HCEC 1CT (cell line): ENCODE measurements at regions not wholly inside any gene's neighbourhood (a gene's known extent, or its start where the extent isn't known, plus 50 kb on each side); places are given as distances from the start of the nearest gene placed in this dataset.

ENCODE experiments used
- DNase-seq: peaks from one replicate; pipeline ENCODE4 v3.0.0-alpha.2; 2017

DNA sequence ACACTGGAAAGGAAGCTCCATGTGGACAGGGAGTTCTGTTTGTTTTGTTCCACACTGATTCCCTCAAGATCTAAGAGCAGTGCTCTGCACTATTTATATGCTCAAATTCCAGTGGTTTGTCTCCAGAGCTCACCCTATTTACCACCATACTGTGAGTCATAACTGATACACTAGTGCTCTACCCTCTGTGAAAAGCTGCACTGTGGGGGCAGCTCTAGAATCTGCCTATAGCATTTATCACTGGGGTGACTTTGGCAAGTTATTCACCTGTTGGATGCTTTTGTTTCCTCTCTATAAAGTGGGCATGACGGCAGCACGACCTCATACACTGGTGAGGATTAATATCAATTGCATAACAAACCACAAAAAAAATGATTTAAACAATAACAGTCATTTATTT lies 307.8 kb downstream of the NR2F1-AS1 start:
- DNase-seq = peak; percentile 89

GRCh38 chr5:93272108-93272507 lies 308.9 kb downstream of the NR2F1-AS1 start:
- DNase-seq = no peak

GRCh38 chr5:93267736-93268135 lies 313.3 kb downstream of the NR2F1-AS1 start:
- no peak for DNase-seq

DNA sequence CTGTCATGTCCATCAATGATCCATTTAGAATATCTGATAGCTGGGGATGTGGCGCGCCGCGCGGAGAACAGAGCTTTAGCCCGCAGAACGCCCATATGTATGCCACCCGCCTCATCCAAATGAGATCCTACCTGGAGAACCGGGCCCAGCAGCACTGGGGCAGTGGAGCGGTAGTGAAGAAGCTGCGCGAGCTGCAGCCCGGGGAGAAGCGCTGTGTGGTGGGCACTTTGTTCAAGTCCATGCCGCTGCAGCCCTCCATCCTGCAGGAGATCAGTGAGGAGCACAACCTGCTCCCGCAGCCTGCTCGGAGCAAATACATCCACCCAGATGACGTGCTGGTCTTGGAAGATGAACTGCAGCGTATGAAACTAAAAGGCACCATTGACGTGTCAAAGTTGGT lies 313.7 kb downstream of the NR2F1-AS1 start:
- no peak for DNase-seq

- peak; percentile 59 for DNase-seq
Measured at GRCh38 chr5:93257616-93258015, 323.4 kb downstream of the NR2F1-AS1 start.

DNA sequence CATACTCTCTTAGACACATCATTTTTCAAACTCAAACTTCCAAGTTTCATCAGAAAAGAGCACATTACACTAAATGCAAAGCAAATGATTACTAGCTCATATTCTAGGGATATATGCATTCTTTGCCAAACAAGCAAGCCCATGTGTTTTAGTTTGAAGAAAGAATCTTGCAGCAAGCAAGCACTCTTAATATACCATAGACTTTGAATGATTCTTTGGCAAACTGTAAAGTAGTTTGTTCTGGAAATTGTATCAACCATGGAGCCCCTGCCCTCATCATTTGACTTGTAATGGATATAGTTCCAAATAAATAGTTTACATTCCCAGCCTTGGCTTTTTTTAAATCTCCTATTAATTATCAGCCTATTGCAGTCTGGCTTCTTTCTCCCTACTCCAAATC lies 325.2 kb downstream of the NR2F1-AS1 start:
- DNase-seq = no peak

- DNase-seq = peak; percentile 35
Measured at GRCh38 chr5:93252165-93252564, 328.9 kb downstream of the NR2F1-AS1 start.

- no peak for DNase-seq
Measured at GRCh38 chr5:93251347-93251746, 329.7 kb downstream of the NR2F1-AS1 start.

DNA sequence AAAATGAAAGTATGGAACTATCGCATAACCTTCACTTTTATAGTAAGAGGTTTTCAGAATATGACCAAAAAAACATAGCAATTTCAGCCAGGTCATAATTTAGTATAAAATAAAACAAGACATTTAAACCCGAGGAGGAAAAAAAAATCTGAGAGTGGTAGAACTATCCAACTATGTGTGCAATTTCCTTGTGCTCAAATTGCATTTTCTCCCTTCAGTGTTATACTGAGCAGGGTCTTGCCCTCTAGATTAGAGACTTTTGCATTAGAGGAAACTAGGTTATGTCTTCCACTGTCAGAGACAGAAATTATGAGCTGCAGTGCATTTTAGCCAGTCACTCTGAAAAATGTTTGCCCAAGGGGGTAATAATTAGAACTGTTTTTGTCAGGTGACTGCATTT lies 330.6 kb downstream of the NR2F1-AS1 start:
- DNase-seq = no peak

GRCh38 chr5:93249651-93250289 lies 331.2 kb downstream of the NR2F1-AS1 start:
- no peak for DNase-seq

- no peak for DNase-seq
Measured at GRCh38 chr5:93247105-93247504, 333.9 kb downstream of the NR2F1-AS1 start.

- DNase-seq = peak; percentile 43
Measured at GRCh38 chr5:93246090-93246855, 334.7 kb downstream of the NR2F1-AS1 start.

- DNase-seq = no peak
Measured at GRCh38 chr5:93245226-93245625, 335.8 kb downstream of the NR2F1-AS1 start.

DNA sequence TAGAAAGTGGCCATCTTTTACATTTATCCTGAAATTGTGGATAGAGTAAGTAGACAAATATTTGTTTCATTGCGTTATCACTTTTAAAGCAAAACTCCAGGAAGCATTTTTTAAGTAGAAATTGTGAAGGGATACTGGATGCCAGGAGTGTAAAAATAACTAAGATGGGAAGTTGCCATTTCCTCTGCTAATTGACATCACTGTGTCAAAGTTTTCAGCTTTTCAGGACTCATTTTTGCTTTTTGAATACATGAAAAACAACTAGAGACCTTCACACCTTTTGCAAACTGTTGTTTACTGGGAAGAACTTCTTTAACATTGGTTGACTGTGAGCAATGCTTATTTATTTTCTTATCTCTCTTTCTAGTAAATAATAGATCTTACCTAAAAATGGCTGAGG lies 337.5 kb downstream of the NR2F1-AS1 start:
- no peak for DNase-seq

GRCh38 chr5:93240228-93240834 lies 340.7 kb downstream of the NR2F1-AS1 start:
- DNase-seq = no peak

- peak; percentile 85 for DNase-seq
Measured at GRCh38 chr5:93236807-93237421, 344.1 kb downstream of the NR2F1-AS1 start.

DNA sequence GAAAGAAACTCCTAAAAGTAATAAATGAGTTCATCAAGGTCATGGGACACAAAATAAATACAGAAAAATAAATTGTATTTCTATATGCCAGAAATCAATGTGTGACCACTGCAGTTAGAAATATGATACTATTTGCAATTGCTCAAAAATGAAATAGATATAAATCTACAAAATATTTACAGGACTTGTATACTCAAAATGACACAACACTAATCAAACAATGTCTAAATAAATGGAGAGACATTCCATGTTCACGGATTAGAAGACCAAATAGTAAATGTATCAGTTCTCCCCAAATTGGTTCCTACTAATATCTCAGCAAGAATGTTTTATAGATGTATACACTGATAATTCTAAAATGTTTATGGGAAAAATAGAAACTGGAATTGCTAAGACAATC lies 345.3 kb downstream of the NR2F1-AS1 start:
- no peak for DNase-seq

DNA sequence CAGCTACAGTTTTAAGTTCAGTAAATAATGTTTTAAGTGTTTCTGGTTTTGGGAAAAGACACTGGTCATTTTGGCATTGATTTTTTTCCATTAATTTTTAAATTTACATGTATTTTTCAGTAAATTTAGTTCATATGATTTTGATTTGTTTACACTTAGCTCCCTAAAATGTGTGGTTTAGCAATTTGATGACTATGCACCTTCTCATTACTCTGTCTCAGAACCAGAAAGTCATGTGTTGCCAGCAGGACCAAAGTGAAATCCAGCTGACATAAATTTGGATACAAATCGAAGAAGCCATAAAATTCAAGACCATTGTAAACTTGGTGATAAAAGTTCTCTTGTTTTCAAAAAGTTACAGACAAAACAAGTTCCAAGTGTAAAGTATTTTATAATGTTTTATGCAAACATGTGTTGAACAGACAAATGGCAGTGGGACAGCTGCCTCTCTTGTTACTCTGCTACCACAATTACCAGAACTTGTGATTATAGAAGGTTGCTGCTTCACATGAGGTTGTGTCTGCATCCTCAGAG lies 354.8 kb downstream of the NR2F1-AS1 start:
- peak; percentile 37 for DNase-seq

DNA sequence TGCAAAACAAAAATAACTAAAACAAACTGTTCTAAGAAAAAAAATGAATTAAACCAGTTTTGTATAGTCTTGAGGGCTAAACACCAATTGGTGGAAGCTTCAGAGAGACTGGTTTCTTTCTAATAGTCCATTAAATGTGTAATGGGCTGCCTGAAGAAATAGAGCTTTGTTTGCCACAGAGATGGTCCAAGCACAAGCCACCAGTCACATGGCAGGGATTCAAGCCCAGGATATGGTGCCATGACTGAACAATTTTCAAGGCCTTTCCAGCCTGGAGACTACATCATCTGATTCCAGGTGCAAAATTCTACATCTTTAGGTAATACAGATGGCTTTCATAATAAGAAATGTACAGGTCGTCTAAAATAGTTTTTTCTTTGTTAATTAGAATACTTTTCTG lies 355.3 kb downstream of the NR2F1-AS1 start:
- DNase-seq = no peak

- DNase-seq = no peak
Measured at GRCh38 chr5:93224624-93225023, 356.4 kb downstream of the NR2F1-AS1 start.

DNA sequence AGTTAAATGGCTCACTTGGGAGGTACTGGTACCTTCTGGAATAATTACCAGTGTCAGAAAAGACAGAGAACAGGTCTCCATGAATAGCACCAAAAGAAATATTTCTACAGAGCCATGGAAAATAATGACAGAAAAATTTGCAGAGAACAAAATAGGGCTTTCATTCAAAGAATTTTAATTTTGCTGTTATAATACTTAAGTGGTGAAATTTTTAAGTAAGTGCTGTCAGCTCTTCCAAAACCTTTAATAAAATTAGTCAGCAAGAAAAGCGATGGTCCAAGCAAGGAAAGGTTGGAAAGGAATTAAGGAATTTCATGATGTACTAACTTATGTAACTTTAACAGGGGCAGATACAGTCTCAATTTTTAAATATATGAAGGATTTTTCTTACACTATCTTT lies 359.2 kb downstream of the NR2F1-AS1 start:
- no peak for DNase-seq

GRCh38 chr5:93220431-93220830 lies 360.6 kb downstream of the NR2F1-AS1 start:
- no peak for DNase-seq

DNA sequence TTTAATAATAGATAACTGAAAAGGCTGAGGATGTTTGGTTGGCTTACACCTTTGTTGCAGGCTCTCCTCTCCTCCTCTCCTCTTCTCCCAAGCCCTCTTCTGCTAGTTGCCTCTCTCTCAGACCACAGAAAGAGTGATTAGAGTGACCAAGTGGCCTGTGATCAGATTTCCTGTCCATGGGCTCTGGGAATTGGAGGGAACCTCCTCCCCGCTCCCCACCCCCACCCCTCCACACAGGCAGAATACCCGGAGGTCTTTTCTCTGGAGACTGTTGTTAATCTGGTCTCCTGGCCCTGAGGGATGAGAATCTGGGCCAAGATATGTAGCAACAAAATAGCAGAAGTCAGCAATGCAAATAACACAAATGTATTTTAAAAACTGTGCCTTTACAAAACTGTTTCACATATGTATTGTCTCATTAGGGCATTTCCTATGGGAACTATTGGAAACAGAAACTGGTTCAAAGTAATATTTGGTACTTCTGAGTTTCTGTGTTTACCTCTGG lies 361.3 kb downstream of the NR2F1-AS1 start:
- no peak for DNase-seq
